GM23338 (cell line): ENCODE measurements at regions not wholly inside any gene's neighbourhood (a gene's known extent, or its start where the extent isn't known, plus 50 kb on each side); places are given as distances from the start of the nearest gene placed in this dataset.

Source experiments
- ATAC-seq: fragments of 200-7000 bp; cut with Tn5 transposase; 3 replicates; pipeline ENCODE4 v1.9.1; 2020
- DNase-seq: peaks from one replicate; pipeline ENCODE4 v3.0.0-alpha.2; 2015; ENCODE audit warnings: low spot score
- H2AFZ ChIP-seq: fragments of 200-600 bp; sonication (generic); 2 replicates; pipeline ENCODE4 v1.8.0; 2016; ENCODE audit warnings: antibody characterized with exemption, mild to moderate bottlenecking, moderate library complexity
- H3F3A ChIP-seq: fragments of 200-600 bp; sonication (generic); replicated peaks from 2 replicates; pipeline ENCODE4 v1.8.0; 2017; ENCODE audit warnings: antibody characterized with exemption, mixed run types, low read depth
- H3K27ac ChIP-seq: fragments of 200-600 bp; sonication (generic); 2 replicates; pipeline ENCODE4 v1.6.1; 2016; ENCODE audit warnings: low read depth
- H3K27me3 ChIP-seq: fragments of 200-600 bp; sonication (generic); 2 replicates; pipeline ENCODE4 v1.8.0; 2016; ENCODE audit warnings: mild to moderate bottlenecking, mixed run types, moderate library complexity; ENCODE audit not compliant: insufficient read depth
- H3K36me3 ChIP-seq: fragments of 200-600 bp; sonication (generic); 2 replicates; pipeline ENCODE4 v1.8.0; 2016; ENCODE audit warnings: mild to moderate bottlenecking; ENCODE audit not compliant: insufficient read depth
- H3K4me1 ChIP-seq: fragments of 200-600 bp; sonication (generic); 2 replicates; pipeline ENCODE4 v1.8.0; 2016; ENCODE audit warnings: mild to moderate bottlenecking, moderate library complexity; ENCODE audit not compliant: insufficient read depth
- H3K4me2 ChIP-seq: fragments of 200-600 bp; sonication (generic); 2 replicates; pipeline ENCODE4 v1.7.1; 2017; ENCODE audit warnings: mixed run types
- H3K4me3 ChIP-seq: fragments of 200-600 bp; sonication (generic); 2 replicates; pipeline ENCODE4 v1.6.1; 2016; ENCODE audit warnings: mixed run types
- H3K79me2 ChIP-seq: fragments of 200-600 bp; sonication (generic); replicated peaks from 2 replicates; pipeline ENCODE4 v1.8.0; 2017; ENCODE audit warnings: mild to moderate bottlenecking; ENCODE audit not compliant: insufficient read depth
- H3K9me2 ChIP-seq: fragments of 200-600 bp; sonication (generic); 2 replicates; pipeline ENCODE4 v1.8.0; 2017; ENCODE audit not compliant: insufficient read depth
- H4K20me1 ChIP-seq: fragments of 200-600 bp; sonication (generic); replicated peaks from 2 replicates; pipeline ENCODE4 v1.8.0; 2017; ENCODE audit warnings: mild to moderate bottlenecking; ENCODE audit not compliant: insufficient read depth
- H3K27ac Mint-ChIP-seq: 2 replicates; pipeline ENCODE4 v1.8.0; 2020; ENCODE audit warnings: inconsistent platforms, mild to moderate bottlenecking, moderate library complexity, mixed read lengths
- H3K27me3 Mint-ChIP-seq: 3 replicates; pipeline ENCODE4 v1.8.0; 2022; ENCODE audit warnings: low read depth, mild to moderate bottlenecking, moderate library complexity, mixed read lengths, inconsistent platforms; ENCODE audit not compliant: insufficient read depth, poor library complexity
- H3K36me3 Mint-ChIP-seq: 3 replicates; pipeline ENCODE4 v1.8.0; 2021; ENCODE audit warnings: low read depth, mild to moderate bottlenecking, inconsistent platforms, moderate library complexity, mixed read lengths
- H3K4me1 Mint-ChIP-seq: 3 replicates; pipeline ENCODE4 v1.8.0; 2020; ENCODE audit warnings: mild to moderate bottlenecking, inconsistent platforms, mixed read lengths
- H3K4me3 Mint-ChIP-seq: 3 replicates; pipeline ENCODE4 v1.8.0; 2021; ENCODE audit warnings: moderate library complexity, mild to moderate bottlenecking, inconsistent platforms, mixed read lengths
- H3K9me3 Mint-ChIP-seq: 3 replicates; pipeline ENCODE4 v1.8.0; 2020; ENCODE audit warnings: moderate library complexity, mild to moderate bottlenecking, inconsistent platforms, mixed read lengths
- CREB1 ChIP-seq: fragments of 250-450 bp; sonication (Bioruptor Pico); IDR thresholded peaks from 2 replicates; pipeline ENCODE4 v1.5.0; 2020; ENCODE audit warnings: low read depth, mild to moderate bottlenecking, moderate library complexity
- CTCF ChIP-seq, 2 experiments: fragments of 200-600 bp in 1 of 2; sonication (generic) in 1 of 2; conservative IDR thresholded peaks; 2 replicates each; pipeline versions ENCODE4 v1.5.1 to v1.6.1; 2016 to 2017; ENCODE audit warnings: antibody characterized with exemption in 2 of 2, low read depth in 2 of 2, mild to moderate bottlenecking in 2 of 2, moderate library complexity in 1 of 2
- ETS1 ChIP-seq: IDR thresholded peaks from 2 replicates; pipeline ENCODE4 v1.6.1; 2016; ENCODE audit warnings: antibody characterized with exemption
- EZH2phosphoT487 ChIP-seq: fragments of 200-600 bp; sonication (generic); IDR thresholded peaks from one replicate; pipeline ENCODE4 v1.8.1; 2018; ENCODE audit warnings: antibody characterized with exemption; ENCODE audit not compliant: unreplicated experiment
- POLR2AphosphoS5 ChIP-seq: IDR thresholded peaks from 2 replicates; pipeline ENCODE4 v1.6.1; 2016; ENCODE audit warnings: antibody characterized with exemption, low read depth
- REST ChIP-seq: IDR thresholded peaks from one replicate; pipeline ENCODE4 v1.6.1; 2018; ENCODE audit warnings: antibody characterized with exemption; ENCODE audit not compliant: unreplicated experiment
- ZNF331 ChIP-seq: fragments of 250-450 bp; sonication (Bioruptor Pico); IDR thresholded peaks from 2 replicates; pipeline ENCODE4 v1.5.0; 2020; ENCODE audit warnings: low read depth, mild to moderate bottlenecking, moderate library complexity
- ZNF462 ChIP-seq: fragments of 250-450 bp; sonication (Bioruptor Pico); IDR thresholded peaks from 2 replicates; pipeline ENCODE4 v1.5.0; 2020; ENCODE audit warnings: mild to moderate bottlenecking, moderate library complexity

GRCh38 chr5:143880178-143880577 is 68.2 kb downstream of the HMHB1 start (continued):
- TF ChIP-seq REST (no peak), POLR2AphosphoS5 (no peak)

GRCh38 chr5:143882520-143882919 is 70.6 kb downstream of the HMHB1 start:
- Histone ChIP-seq H3K27me3 (no peaks in the 10 kb centered on the region), H3K36me3 (no peaks in the 10 kb centered on the region), H3K79me2 (no peaks in the 10 kb centered on the region), H3F3A (no peaks in the 10 kb centered on the region), H3K27ac (no peak overlapping the region), H3K9me2 (peaks cover 20% of the 10 kb centered on the region), H3K4me3 (no peak overlapping the region), H4K20me1 (no peaks in the 10 kb centered on the region), H2AFZ (0 out of 2 replicates have a peak overlapping the region, but pooled peaks have one; percentile 32), H3K4me2 (no peak overlapping the region), H3K4me1 (peaks cover 13% of the 10 kb centered on the region)
- H3K27me3 Mint-ChIP-seq: peaks cover 2% of the 10 kb centered on the region
- H3K4me1 Mint-ChIP-seq: peaks cover 5% of the 10 kb centered on the region
- no peak for DNase-seq
- H3K9me3 Mint-ChIP-seq: no peaks in the 10 kb centered on the region
- ATAC-seq: no peak
- H3K4me3 Mint-ChIP-seq: no peak overlapping the region
- H3K27ac Mint-ChIP-seq: no peak overlapping the region
- H3K36me3 Mint-ChIP-seq: no peaks in the 10 kb centered on the region
- TF ChIP-seq CREB1 (CRISPR knock-in tag): no peak
- no peak for TF ChIP-seq ETS1
- TF ChIP-seq REST: no peak
- TF ChIP-seq ZNF331 (CRISPR knock-in tag): no peak
- TF ChIP-seq POLR2AphosphoS5: no peak
- TF ChIP-seq EZH2phosphoT487: no peak
- no peak for TF ChIP-seq CTCF (conservative IDR thresholded peaks at IDR 0.05; ENCODE audit: low read depth in 2 of 2)
- TF ChIP-seq ZNF462: no peak
